GM12873 (cell line): ENCODE measurements at regions not wholly inside any gene's neighbourhood (a gene's known extent, or its start where the extent isn't known, plus 50 kb on each side); places are given as distances from the start of the nearest gene placed in this dataset.

Experiments
- TF ChIP-seq, protein P1 (sequence below): IDR thresholded peaks from 2 replicates; pipeline ENCODE4 v1.5.1; 2012; ENCODE audit warnings: low read depth, mild to moderate bottlenecking, moderate library complexity, low read length, control low read depth; ENCODE audit not compliant: insufficient read depth; ENCODE audit errors: missing control alignments

DNA sequence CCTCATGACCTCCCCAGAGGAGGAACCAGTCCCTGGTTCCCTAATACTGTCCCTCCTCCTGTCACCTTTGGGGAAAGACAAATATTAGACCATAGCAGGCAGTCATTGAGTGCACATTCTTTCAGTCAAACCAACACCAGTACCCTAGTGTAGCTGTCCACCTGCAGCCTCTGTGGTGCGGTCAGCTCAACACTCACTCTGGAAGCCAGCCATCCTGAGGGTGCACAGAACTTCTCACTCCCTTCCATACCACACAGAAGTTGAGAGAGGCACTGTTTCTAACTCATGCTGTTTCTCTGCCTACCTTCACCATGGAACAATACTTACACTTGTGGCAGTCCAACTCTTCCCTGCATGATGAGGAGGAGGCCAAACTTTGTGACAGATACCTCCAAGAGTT is 175.6 kb upstream of the FOXN2 start:
- TF ChIP-seq, protein P1, sequence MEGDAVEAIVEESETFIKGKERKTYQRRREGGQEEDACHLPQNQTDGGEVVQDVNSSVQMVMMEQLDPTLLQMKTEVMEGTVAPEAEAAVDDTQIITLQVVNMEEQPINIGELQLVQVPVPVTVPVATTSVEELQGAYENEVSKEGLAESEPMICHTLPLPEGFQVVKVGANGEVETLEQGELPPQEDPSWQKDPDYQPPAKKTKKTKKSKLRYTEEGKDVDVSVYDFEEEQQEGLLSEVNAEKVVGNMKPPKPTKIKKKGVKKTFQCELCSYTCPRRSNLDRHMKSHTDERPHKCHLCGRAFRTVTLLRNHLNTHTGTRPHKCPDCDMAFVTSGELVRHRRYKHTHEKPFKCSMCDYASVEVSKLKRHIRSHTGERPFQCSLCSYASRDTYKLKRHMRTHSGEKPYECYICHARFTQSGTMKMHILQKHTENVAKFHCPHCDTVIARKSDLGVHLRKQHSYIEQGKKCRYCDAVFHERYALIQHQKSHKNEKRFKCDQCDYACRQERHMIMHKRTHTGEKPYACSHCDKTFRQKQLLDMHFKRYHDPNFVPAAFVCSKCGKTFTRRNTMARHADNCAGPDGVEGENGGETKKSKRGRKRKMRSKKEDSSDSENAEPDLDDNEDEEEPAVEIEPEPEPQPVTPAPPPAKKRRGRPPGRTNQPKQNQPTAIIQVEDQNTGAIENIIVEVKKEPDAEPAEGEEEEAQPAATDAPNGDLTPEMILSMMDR, result no peak

DNA sequence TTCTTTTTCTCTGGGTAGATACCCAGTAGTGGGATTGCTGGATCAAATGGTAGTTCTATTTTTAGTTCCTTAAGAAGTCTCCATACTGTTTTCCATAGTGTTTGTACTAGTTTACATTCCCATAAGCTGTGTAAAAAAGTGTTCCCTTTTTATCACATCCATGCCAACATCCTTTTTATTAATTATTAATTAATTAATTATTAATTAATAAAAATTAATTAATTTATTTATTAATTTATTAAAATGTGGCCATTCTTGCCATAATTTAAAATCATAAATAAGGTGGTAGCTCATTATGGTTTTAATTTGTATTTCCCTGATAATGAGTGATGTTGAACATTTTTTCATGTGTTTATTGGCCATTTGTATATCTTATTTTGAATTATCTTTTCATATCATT is 173.9 kb upstream of the FOXN2 start:
- TF ChIP-seq, protein P1, result no peak

DNA sequence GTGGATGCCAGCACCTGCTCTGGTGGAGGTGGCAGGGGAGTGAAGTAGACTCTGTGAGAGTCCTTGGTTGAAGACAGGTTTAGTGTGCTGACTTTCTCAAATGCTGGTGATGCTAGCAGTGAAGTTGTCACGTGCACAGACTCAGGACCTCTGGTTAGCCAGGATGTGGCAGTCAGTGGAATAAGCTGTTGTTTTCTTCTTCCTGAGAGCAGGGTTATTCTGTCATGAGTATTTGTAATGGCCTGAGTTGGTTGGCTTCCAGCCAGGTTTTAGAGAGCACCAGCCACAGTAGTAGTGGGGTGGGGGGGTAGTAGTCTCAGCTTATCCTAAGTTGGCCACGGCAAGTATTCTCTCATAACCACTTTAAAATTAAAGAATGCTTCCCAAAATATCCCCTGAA is 169.7 kb upstream of the FOXN2 start:
- TF ChIP-seq, protein P1, result no peak

DNA sequence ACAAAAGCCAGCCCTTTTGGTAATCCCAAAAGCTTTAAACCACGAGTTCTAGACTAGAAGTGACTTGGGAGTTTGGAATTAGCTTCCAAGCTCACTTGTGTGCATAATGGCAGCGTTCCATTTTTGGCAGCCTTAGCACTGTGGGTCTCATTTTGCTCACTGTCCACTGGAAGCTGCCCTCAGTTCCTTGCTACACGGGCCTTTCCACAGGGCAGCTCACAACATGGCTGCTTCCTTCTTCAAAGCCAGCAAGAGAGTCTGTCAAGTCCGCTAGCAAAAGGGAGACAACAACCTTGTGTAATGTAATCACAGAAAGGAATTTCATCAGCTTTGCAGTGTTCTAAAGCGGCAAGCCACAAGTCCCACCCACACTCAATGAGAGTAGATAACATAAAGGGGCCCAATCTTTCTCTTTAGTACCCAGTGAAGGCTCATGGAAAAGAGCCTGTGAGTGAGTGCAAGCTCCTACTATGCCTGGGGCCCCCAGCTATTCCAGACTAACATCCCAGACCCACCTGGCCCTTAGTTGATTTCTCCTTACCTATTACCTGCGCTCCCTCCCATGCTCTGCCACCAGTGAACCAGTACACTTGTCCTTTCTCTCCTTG is 168.5 kb upstream of the FOXN2 start:
- TF ChIP-seq, protein P1, result no peak

DNA sequence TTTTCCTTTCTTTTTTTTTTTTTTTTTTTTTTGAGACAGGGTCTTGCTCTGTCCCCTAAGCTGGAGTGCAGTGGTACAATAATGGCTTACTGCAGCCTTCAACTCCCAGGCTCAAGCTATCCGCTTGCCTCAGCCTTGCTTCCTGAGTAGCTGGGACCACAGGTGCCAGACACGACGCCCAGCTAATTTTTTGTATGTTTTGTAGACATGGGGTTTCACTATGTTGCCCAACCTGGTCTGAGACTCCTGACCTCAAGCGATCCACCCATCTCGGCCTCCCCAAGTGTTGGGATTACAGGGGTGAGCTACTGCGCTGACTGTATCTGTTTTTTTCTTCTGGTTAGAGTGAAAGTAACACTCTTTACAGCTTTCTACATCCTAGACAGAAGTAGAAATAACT is 167.9 kb upstream of the FOXN2 start:
- TF ChIP-seq, protein P1, result no peak

DNA sequence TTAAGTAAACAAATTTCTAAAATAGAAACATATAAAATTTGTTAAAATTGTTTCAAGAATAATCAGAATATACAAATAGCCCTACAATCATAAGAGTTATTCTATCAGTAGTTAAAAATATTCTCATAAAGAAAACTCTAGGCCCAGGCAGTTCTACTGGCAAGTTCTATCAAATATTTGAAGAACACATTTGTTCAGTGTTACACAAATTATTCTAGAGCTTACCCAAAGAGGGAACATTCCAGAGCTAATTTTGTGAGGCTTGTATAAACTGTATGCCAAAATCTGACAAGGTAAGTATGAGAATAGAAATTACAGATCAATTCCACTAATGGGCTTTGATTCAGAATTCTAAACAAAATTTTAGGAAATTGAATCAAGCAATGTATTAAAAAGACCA is 166.8 kb upstream of the FOXN2 start:
- TF ChIP-seq, protein P1, result no peak

DNA sequence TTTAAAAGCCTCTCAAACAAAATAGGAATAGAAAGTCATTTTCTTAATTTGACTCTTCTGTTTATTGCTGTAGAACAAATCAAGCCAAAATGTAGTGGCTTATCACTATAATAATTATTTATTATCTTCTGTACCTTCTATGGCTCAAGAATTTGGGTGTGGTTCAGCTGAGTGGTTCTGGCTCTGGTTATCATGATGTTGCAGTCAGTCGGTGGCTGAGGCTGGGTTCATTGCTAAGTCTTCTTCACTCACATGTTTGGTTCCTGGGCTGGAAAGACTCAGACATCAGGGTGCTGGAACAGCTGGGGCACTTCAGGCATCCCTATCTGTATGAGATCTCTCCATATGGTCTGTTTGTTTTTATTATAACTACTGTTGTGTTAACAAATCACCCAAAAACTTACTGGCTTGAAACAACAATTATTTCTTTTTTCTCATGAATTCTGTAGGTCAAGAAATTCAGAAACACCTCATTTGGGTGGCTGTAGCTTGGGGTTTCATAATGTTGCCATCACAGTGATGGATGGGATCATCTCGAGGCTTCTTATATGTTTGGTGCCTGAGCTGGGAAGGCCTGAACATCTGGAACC is 165.5 kb upstream of the FOXN2 start:
- TF ChIP-seq, protein P1, result no peak
